ENCODE measurements at regions not wholly inside any gene's neighbourhood (a gene's known extent, or its start where the extent isn't known, plus 50 kb on each side); places are given as distances from the start of the nearest gene placed in this dataset.

DNA sequence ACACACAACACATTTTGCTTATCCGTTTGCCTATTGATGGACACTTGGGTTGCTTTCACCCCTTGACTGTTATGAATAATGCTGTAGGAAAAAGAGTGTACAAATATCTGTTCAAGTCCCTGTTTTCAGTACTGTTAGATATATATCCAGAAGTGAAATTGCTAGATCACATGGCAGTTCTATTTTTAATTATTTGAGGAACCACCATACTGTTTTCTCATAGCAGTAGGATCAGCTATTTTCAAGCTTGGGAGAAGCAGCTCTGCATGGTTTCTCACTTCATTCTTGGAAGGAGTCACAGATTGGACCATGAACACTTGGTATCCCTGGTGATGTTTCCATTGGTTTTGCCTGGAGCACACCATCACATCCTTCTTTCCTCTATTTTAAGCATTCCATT, 114.4 kb upstream of the ZP4 start:
- no peak overlapping the region for H3K4me2 ChIP-seq (ENCODE audit: insufficient read depth, low read length)
- no peak overlapping the region for H3K4me3 ChIP-seq
- WGBS (ENCODE audit: insufficient coverage, low coverage, missing lambda C conversion rate): 5% methylated on average over 1 of the region's 1 CpG
- FAIRE-seq: no peak
- H3K9ac ChIP-seq (ENCODE audit: insufficient read depth in 1 of 2, low read depth in 2 of 2, low read length in 2 of 2): no peak overlapping the region
- H3K4me1 ChIP-seq (replicated peaks in 1 of 2; ENCODE audit: control insufficient read depth in 2 of 2, insufficient read depth in 2 of 2, low read length in 2 of 2): no peaks in the 10 kb centered on the region
- TF ChIP-seq, protein P1, sequence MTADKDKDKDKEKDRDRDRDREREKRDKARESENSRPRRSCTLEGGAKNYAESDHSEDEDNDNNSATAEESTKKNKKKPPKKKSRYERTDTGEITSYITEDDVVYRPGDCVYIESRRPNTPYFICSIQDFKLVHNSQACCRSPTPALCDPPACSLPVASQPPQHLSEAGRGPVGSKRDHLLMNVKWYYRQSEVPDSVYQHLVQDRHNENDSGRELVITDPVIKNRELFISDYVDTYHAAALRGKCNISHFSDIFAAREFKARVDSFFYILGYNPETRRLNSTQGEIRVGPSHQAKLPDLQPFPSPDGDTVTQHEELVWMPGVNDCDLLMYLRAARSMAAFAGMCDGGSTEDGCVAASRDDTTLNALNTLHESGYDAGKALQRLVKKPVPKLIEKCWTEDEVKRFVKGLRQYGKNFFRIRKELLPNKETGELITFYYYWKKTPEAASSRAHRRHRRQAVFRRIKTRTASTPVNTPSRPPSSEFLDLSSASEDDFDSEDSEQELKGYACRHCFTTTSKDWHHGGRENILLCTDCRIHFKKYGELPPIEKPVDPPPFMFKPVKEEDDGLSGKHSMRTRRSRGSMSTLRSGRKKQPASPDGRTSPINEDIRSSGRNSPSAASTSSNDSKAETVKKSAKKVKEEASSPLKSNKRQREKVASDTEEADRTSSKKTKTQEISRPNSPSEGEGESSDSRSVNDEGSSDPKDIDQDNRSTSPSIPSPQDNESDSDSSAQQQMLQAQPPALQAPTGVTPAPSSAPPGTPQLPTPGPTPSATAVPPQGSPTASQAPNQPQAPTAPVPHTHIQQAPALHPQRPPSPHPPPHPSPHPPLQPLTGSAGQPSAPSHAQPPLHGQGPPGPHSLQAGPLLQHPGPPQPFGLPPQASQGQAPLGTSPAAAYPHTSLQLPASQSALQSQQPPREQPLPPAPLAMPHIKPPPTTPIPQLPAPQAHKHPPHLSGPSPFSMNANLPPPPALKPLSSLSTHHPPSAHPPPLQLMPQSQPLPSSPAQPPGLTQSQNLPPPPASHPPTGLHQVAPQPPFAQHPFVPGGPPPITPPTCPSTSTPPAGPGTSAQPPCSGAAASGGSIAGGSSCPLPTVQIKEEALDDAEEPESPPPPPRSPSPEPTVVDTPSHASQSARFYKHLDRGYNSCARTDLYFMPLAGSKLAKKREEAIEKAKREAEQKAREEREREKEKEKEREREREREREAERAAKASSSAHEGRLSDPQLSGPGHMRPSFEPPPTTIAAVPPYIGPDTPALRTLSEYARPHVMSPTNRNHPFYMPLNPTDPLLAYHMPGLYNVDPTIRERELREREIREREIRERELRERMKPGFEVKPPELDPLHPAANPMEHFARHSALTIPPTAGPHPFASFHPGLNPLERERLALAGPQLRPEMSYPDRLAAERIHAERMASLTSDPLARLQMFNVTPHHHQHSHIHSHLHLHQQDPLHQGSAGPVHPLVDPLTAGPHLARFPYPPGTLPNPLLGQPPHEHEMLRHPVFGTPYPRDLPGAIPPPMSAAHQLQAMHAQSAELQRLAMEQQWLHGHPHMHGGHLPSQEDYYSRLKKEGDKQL (CRISPR knock-in tag; IDR thresholded peaks at IDR 0.05; ENCODE audit: borderline replicate concordance): no peak
- TF ChIP-seq EWSR1 (IDR thresholded peaks at IDR 0.05; ENCODE audit: borderline replicate concordance, low read depth, partially characterized antibody) (no peak), JUN (IDR thresholded peaks at IDR 0.05; ENCODE audit: borderline replicate concordance, low read depth, low read length) (no peak), JUN (CRISPR knock-in tag; IDR thresholded peaks at IDR 0.05; ENCODE audit: borderline replicate concordance) (no peak), NFIX (CRISPR knock-in tag; IDR thresholded peaks at IDR 0.05; ENCODE audit: low read depth) (no peak), PPARD (CRISPR knock-in tag; IDR thresholded peaks at IDR 0.05) (no peak), MYBL2 (IDR thresholded peaks at IDR 0.05; ENCODE audit: low read depth) (no peak), MYBL2 (CRISPR knock-in tag; IDR thresholded peaks at IDR 0.05; ENCODE audit: borderline replicate concordance) (no peak)
- TF ChIP-seq, protein P2, sequence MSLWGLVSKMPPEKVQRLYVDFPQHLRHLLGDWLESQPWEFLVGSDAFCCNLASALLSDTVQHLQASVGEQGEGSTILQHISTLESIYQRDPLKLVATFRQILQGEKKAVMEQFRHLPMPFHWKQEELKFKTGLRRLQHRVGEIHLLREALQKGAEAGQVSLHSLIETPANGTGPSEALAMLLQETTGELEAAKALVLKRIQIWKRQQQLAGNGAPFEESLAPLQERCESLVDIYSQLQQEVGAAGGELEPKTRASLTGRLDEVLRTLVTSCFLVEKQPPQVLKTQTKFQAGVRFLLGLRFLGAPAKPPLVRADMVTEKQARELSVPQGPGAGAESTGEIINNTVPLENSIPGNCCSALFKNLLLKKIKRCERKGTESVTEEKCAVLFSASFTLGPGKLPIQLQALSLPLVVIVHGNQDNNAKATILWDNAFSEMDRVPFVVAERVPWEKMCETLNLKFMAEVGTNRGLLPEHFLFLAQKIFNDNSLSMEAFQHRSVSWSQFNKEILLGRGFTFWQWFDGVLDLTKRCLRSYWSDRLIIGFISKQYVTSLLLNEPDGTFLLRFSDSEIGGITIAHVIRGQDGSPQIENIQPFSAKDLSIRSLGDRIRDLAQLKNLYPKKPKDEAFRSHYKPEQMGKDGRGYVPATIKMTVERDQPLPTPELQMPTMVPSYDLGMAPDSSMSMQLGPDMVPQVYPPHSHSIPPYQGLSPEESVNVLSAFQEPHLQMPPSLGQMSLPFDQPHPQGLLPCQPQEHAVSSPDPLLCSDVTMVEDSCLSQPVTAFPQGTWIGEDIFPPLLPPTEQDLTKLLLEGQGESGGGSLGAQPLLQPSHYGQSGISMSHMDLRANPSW (CRISPR knock-in tag; IDR thresholded peaks at IDR 0.05): no peak
- TF ChIP-seq, protein P3, sequence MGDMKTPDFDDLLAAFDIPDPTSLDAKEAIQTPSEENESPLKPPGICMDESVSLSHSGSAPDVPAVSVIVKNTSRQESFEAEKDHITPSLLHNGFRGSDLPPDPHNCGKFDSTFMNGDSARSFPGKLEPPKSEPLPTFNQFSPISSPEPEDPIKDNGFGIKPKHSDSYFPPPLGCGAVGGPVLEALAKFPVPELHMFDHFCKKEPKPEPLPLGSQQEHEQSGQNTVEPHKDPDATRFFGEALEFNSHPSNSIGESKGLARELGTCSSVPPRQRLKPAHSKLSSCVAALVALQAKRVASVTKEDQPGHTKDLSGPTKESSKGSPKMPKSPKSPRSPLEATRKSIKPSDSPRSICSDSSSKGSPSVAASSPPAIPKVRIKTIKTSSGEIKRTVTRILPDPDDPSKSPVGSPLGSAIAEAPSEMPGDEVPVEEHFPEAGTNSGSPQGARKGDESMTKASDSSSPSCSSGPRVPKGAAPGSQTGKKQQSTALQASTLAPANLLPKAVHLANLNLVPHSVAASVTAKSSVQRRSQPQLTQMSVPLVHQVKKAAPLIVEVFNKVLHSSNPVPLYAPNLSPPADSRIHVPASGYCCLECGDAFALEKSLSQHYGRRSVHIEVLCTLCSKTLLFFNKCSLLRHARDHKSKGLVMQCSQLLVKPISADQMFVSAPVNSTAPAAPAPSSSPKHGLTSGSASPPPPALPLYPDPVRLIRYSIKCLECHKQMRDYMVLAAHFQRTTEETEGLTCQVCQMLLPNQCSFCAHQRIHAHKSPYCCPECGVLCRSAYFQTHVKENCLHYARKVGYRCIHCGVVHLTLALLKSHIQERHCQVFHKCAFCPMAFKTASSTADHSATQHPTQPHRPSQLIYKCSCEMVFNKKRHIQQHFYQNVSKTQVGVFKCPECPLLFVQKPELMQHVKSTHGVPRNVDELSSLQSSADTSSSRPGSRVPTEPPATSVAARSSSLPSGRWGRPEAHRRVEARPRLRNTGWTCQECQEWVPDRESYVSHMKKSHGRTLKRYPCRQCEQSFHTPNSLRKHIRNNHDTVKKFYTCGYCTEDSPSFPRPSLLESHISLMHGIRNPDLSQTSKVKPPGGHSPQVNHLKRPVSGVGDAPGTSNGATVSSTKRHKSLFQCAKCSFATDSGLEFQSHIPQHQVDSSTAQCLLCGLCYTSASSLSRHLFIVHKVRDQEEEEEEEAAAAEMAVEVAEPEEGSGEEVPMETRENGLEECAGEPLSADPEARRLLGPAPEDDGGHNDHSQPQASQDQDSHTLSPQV (IDR thresholded peaks at IDR 0.05): no peak
- H3K9me3 ChIP-seq (replicated peaks; ENCODE audit: control insufficient read depth, insufficient read depth, low read depth, low read length): no peaks in the 10 kb centered on the region
- POLR2A ChIA-PET: no interaction called here
- H3K36me3 ChIP-seq (ENCODE audit: control insufficient read depth, insufficient read depth, low read length): no peaks in the 10 kb centered on the region
- H3K9me1 ChIP-seq (ENCODE audit: control insufficient read depth, insufficient read depth, low read length): no peaks in the 10 kb centered on the region
- no peak overlapping the region for H2AFZ ChIP-seq (ENCODE audit: low read depth, low read length)
- DNase-seq (ENCODE audit: extremely low read depth in 1 of 4, low spot score in 3 of 4): no peak
- CTCF ChIA-PET (ENCODE audit: low intra/inter-chr PET ratio): no interaction called here
- H4K20me1 ChIP-seq (replicated peaks; ENCODE audit: control insufficient read depth, insufficient read depth, low read length): no peaks in the 10 kb centered on the region
- no TSS peak for BruUV-seq (replicated peaks)
- intact Hi-C loops (cut with micrococcal nuclease) (no loop called here), in situ Hi-C loops (cut with MboI) (no loop called here)
- H3K27ac ChIP-seq (ENCODE audit: extremely low read depth, low read depth, low read length): no peak overlapping the region
- no peaks in the 10 kb centered on the region for H3K27me3 ChIP-seq (ENCODE audit: control insufficient read depth in 2 of 2, insufficient read depth in 2 of 2, low read length in 2 of 2)
- H3K79me2 ChIP-seq (ENCODE audit: control insufficient read depth, insufficient read depth, low read length): no peaks in the 10 kb centered on the region
- ATAC-seq: no peak

Measured in K562 (cell line).